HepG2 (cell line): ENCODE measurements at regions not wholly inside any gene's neighbourhood (a gene's known extent, or its start where the extent isn't known, plus 50 kb on each side); places are given as distances from the start of the nearest gene placed in this dataset.

Experiments
- CHD2 ChIP-seq: IDR thresholded peaks from 2 replicates; pipeline ENCODE4 v1.6.1; 2011; ENCODE audit warnings: low read depth, low read length, improper control_type of control experiment
- CTCF ChIP-seq: sonication (generic); formaldehyde crosslinking; IDR thresholded peaks from 2 replicates; pipeline ENCODE4 v1.5.0; 2020; ENCODE audit warnings: mild to moderate bottlenecking, missing genetic modification reagents, moderate library complexity
- NFIB ChIP-seq: sonication (generic); formaldehyde crosslinking; IDR thresholded peaks from 2 replicates; pipeline ENCODE4 v1.9.0; 2021; ENCODE audit warnings: missing genetic modification reagents, mild to moderate bottlenecking, borderline replicate concordance
- PLRG1 ChIP-seq: fragments of 450-650 bp; conservative IDR thresholded peaks from 2 replicates; pipeline ENCODE4 v1.6.1; 2016
- PRDM10 ChIP-seq: sonication (generic); formaldehyde crosslinking; IDR thresholded peaks from 2 replicates; pipeline ENCODE4 v1.4.0; 2020; ENCODE audit warnings: low read depth, missing genetic modification reagents
- SRF ChIP-seq: IDR thresholded peaks from 2 replicates; pipeline ENCODE4 v1.6.1; 2011; ENCODE audit warnings: mild to moderate bottlenecking, low read depth, low read length, moderate library complexity
- ZFY ChIP-seq: sonication (generic); formaldehyde crosslinking; IDR thresholded peaks from 2 replicates; pipeline ENCODE4 v1.4.0; 2020; ENCODE audit warnings: missing genetic modification reagents
- ZNF446 ChIP-seq: sonication (generic); formaldehyde crosslinking; IDR thresholded peaks from 2 replicates; pipeline ENCODE4 v1.5.0; 2020; ENCODE audit warnings: mild to moderate bottlenecking, missing genetic modification reagents
- ZNF512 ChIP-seq: sonication (generic); formaldehyde crosslinking; IDR thresholded peaks from 2 replicates; pipeline ENCODE4 v1.4.0; 2020; ENCODE audit warnings: mild to moderate bottlenecking, missing genetic modification reagents
- ZNF687 ChIP-seq: sonication (generic); formaldehyde crosslinking; IDR thresholded peaks from 2 replicates; pipeline ENCODE4 v1.5.1; 2020; ENCODE audit warnings: mild to moderate bottlenecking, missing genetic modification reagents, moderate library complexity

- TF ChIP-seq ZNF446 (no peak), ZNF687 (CRISPR knock-in tag) (no peak), CTCF (CRISPR knock-in tag) (no peak), PRDM10 (CRISPR knock-in tag) (no peak), CHD2 (no peak), NFIB (CRISPR knock-in tag) (no peak), ZNF512 (no peak), SRF (no peak), PLRG1 (no peak), ZFY (CRISPR knock-in tag) (no peak)
Measured at GRCh38 chrX:110964786-110965185, 131.2 kb upstream of the PAK3 start.
